ENCODE measurements at regions not wholly inside any gene's neighbourhood (a gene's known extent, or its start where the extent isn't known, plus 50 kb on each side); places are given as distances from the start of the nearest gene placed in this dataset.
A peak's percentile ranks its signal among the peaks of the same experiment; 100 is the strongest.

- DNase-seq: no peak
Measured at GRCh38 chr13:72527333-72527732, 200.1 kb downstream of the MZT1 start.

GRCh38 chr13:72523593-72523992, 203.8 kb downstream of the MZT1 start:
- DNase-seq: no peak

- no peak for DNase-seq
Measured at GRCh38 chr13:72523049-72523448, 204.4 kb downstream of the MZT1 start.

GRCh38 chr13:72521940-72522661, 205.3 kb downstream of the MZT1 start:
- no peak for DNase-seq

- DNase-seq: peak; percentile 27 to 51
Measured at GRCh38 chr13:72514146-72514545, 213.3 kb downstream of the MZT1 start.

GRCh38 chr13:72508392-72508791, 219.0 kb downstream of the MZT1 start:
- no peak for DNase-seq

GRCh38 chr13:72507416-72508199, 219.8 kb downstream of the MZT1 start:
- DNase-seq: no peak

GRCh38 chr13:72506706-72507105, 220.7 kb downstream of the MZT1 start:
- DNase-seq: no peak

GRCh38 chr13:72505376-72505775, 222.1 kb downstream of the MZT1 start:
- no peak for DNase-seq

GRCh38 chr13:72504131-72504841, 223.1 kb downstream of the MZT1 start:
- no peak for DNase-seq

GRCh38 chr13:72500851-72501250, 226.6 kb downstream of the MZT1 start:
- no peak for DNase-seq

- DNase-seq: no peak
Measured at GRCh38 chr13:72495681-72496080, 231.7 kb downstream of the MZT1 start.

GRCh38 chr13:72489751-72490150, 237.7 kb downstream of the MZT1 start:
- no peak for DNase-seq

- no peak for DNase-seq
Measured at GRCh38 chr13:72473321-72473720, 254.1 kb downstream of the MZT1 start.

GRCh38 chr13:72469906-72470305, 257.5 kb downstream of the MZT1 start:
- DNase-seq: no peak

GRCh38 chr13:72463561-72463960, 263.9 kb downstream of the MZT1 start:
- DNase-seq: no peak

- no peak for DNase-seq
Measured at GRCh38 chr13:72462726-72463125, 264.7 kb downstream of the MZT1 start.

GRCh38 chr13:72462166-72462565, 265.3 kb downstream of the MZT1 start:
- no peak for DNase-seq

- DNase-seq: no peak
Measured at GRCh38 chr13:72458701-72459100, 268.7 kb downstream of the MZT1 start.

- DNase-seq: no peak
Measured at GRCh38 chr13:72457151-72457550, 270.3 kb downstream of the MZT1 start.

- no peak for DNase-seq
Measured at GRCh38 chr13:72456486-72456885, 270.9 kb downstream of the MZT1 start.

- no peak for DNase-seq
Measured at GRCh38 chr13:72453161-72453560, 274.3 kb downstream of the MZT1 start.

GRCh38 chr13:72448082-72448481, 279.3 kb downstream of the MZT1 start:
- no peak for DNase-seq

- DNase-seq: no peak
Measured at GRCh38 chr13:72444999-72445398, 282.4 kb downstream of the MZT1 start.

Data from inflammatory macrophage (primary cell).